ENCODE measurements at regions not wholly inside any gene's neighbourhood (a gene's known extent, or its start where the extent isn't known, plus 50 kb on each side); places are given as distances from the start of the nearest gene placed in this dataset.
A peak's percentile ranks its signal among the peaks of the same experiment; 100 is the strongest.
"Not testable (repeated sequence)": the region's sequence is repeated elsewhere in the genome, so short reads cannot be mapped to it uniquely, and the experiment has no call there.

GRCh38 chr15:24848050-24848449, 106.7 kb upstream of the SNRPN start:
- DNase-seq: peak; percentile 30

GRCh38 chr15:24856397-24857390, 98.1 kb upstream of the SNRPN start:
- peak; percentile 3 for DNase-seq

- DNase-seq: no peak
Measured at GRCh38 chr15:24857763-24858162, 97.0 kb upstream of the SNRPN start.

GRCh38 chr15:24858183-24858582, 96.6 kb upstream of the SNRPN start:
- DNase-seq: not testable (repeated sequence)

GRCh38 chr15:24858737-24859601, 95.8 kb upstream of the SNRPN start:
- no peak for DNase-seq

GRCh38 chr15:24861014-24861690, 93.6 kb upstream of the SNRPN start:
- no peak for DNase-seq

GRCh38 chr15:24862726-24863521, 91.9 kb upstream of the SNRPN start:
- DNase-seq: no peak

GRCh38 chr15:24865303-24865702, 89.5 kb upstream of the SNRPN start:
- DNase-seq: no peak

GRCh38 chr15:24877174-24877573, 77.6 kb upstream of the SNRPN start:
- no peak for DNase-seq

- DNase-seq: peak; percentile 0
Measured at GRCh38 chr15:24878153-24878552, 76.6 kb upstream of the SNRPN start.

- DNase-seq: no peak
Measured at GRCh38 chr15:24879492-24879891, 75.3 kb upstream of the SNRPN start.

GRCh38 chr15:24880663-24881062, 74.1 kb upstream of the SNRPN start:
- no peak for DNase-seq

GRCh38 chr15:24886538-24886937, 68.2 kb upstream of the SNRPN start:
- no peak for DNase-seq

GRCh38 chr15:24898715-24899272, 56.0 kb upstream of the SNRPN start:
- DNase-seq: no peak

GRCh38 chr15:24899367-24899766, 55.4 kb upstream of the SNRPN start:
- DNase-seq: no peak

- DNase-seq: no peak
Measured at GRCh38 chr15:24899795-24900194, 55.0 kb upstream of the SNRPN start.

GRCh38 chr15:24901409-24901808, 53.4 kb upstream of the SNRPN start:
- no peak for DNase-seq

Measured in dermis blood vessel endothelial cell (primary cell).